GM23338 (cell line): ENCODE measurements at regions not wholly inside any gene's neighbourhood (a gene's known extent, or its start where the extent isn't known, plus 50 kb on each side); places are given as distances from the start of the nearest gene placed in this dataset.

ENCODE experiments used
- CREB1 ChIP-seq: fragments of 250-450 bp; sonication (Bioruptor Pico); IDR thresholded peaks from 2 replicates; pipeline ENCODE4 v1.5.0; 2020; ENCODE audit warnings: low read depth, mild to moderate bottlenecking, moderate library complexity
- CTCF ChIP-seq, 2 experiments: fragments of 200-600 bp in 1 of 2; sonication (generic) in 1 of 2; conservative IDR thresholded peaks; 2 replicates each; pipeline versions ENCODE4 v1.5.1 to v1.6.1; 2016 to 2017; ENCODE audit warnings: antibody characterized with exemption in 2 of 2, low read depth in 2 of 2, mild to moderate bottlenecking in 2 of 2, moderate library complexity in 1 of 2
- ETS1 ChIP-seq: IDR thresholded peaks from 2 replicates; pipeline ENCODE4 v1.6.1; 2016; ENCODE audit warnings: antibody characterized with exemption
- EZH2 ChIP-seq: fragments of 200-600 bp; sonication (generic); IDR thresholded peaks from one replicate; pipeline ENCODE4 v1.8.0; 2017; ENCODE audit warnings: antibody characterized with exemption, mild to moderate bottlenecking, low read depth; ENCODE audit not compliant: unreplicated experiment
- EZH2phosphoT487 ChIP-seq: fragments of 200-600 bp; sonication (generic); IDR thresholded peaks from one replicate; pipeline ENCODE4 v1.8.1; 2018; ENCODE audit warnings: antibody characterized with exemption; ENCODE audit not compliant: unreplicated experiment
- JUNB ChIP-seq: IDR thresholded peaks from one replicate; pipeline ENCODE4 v1.6.1; 2016; ENCODE audit warnings: antibody characterized with exemption; ENCODE audit not compliant: unreplicated experiment
- NANOG ChIP-seq: IDR thresholded peaks from 2 replicates; pipeline ENCODE4 v1.6.1; 2016; ENCODE audit warnings: antibody characterized with exemption, borderline replicate concordance
- POLR2AphosphoS5 ChIP-seq: IDR thresholded peaks from 2 replicates; pipeline ENCODE4 v1.6.1; 2016; ENCODE audit warnings: antibody characterized with exemption, low read depth
- REST ChIP-seq: IDR thresholded peaks from one replicate; pipeline ENCODE4 v1.6.1; 2018; ENCODE audit warnings: antibody characterized with exemption; ENCODE audit not compliant: unreplicated experiment
- STAT1 ChIP-seq: IDR thresholded peaks from one replicate; pipeline ENCODE4 v1.6.1; 2016; ENCODE audit warnings: antibody characterized with exemption; ENCODE audit not compliant: unreplicated experiment
- ZNF114 ChIP-seq: fragments of 250-450 bp; sonication (Bioruptor Pico); IDR thresholded peaks from 2 replicates; pipeline ENCODE4 v1.5.0; 2020; ENCODE audit warnings: mild to moderate bottlenecking, moderate library complexity
- ZNF331 ChIP-seq: fragments of 250-450 bp; sonication (Bioruptor Pico); IDR thresholded peaks from 2 replicates; pipeline ENCODE4 v1.5.0; 2020; ENCODE audit warnings: low read depth, mild to moderate bottlenecking, moderate library complexity
- ZNF462 ChIP-seq: fragments of 250-450 bp; sonication (Bioruptor Pico); IDR thresholded peaks from 2 replicates; pipeline ENCODE4 v1.5.0; 2020; ENCODE audit warnings: mild to moderate bottlenecking, moderate library complexity

- TF ChIP-seq EZH2phosphoT487, result no peak
- no peak for TF ChIP-seq CTCF (conservative IDR thresholded peaks at IDR 0.05; ENCODE audit: low read depth in 2 of 2)
- TF ChIP-seq POLR2AphosphoS5, result no peak
- TF ChIP-seq ZNF331 (CRISPR knock-in tag), result no peak
- TF ChIP-seq ETS1, result no peak
- TF ChIP-seq EZH2, result no peak
- no peak for TF ChIP-seq CREB1 (CRISPR knock-in tag)
- no peak for TF ChIP-seq JUNB
- no peak for TF ChIP-seq REST
- TF ChIP-seq STAT1, result no peak
- TF ChIP-seq ZNF462, result no peak
- no peak for TF ChIP-seq ZNF114 (CRISPR knock-in tag)
- TF ChIP-seq NANOG, result no peak
Measured at GRCh38 chr20:22944062-22944461, 91.0 kb upstream of the SSTR4 start.
